GM21526 (cell line): ENCODE measurements at regions not wholly inside any gene's neighbourhood (a gene's known extent, or its start where the extent isn't known, plus 50 kb on each side); places are given as distances from the start of the nearest gene placed in this dataset.
"Not testable (repeated sequence)": the region's sequence is repeated elsewhere in the genome, so short reads cannot be mapped to it uniquely, and the experiment has no call there.

Source experiments
- ATAC-seq: cut with Tn5 transposase; IDR thresholded peaks from one replicate; pipeline ENCODE4 v1.9.1; 2021; ENCODE audit warnings: moderate library complexity; ENCODE audit not compliant: unreplicated experiment, low FRiP score

DNA sequence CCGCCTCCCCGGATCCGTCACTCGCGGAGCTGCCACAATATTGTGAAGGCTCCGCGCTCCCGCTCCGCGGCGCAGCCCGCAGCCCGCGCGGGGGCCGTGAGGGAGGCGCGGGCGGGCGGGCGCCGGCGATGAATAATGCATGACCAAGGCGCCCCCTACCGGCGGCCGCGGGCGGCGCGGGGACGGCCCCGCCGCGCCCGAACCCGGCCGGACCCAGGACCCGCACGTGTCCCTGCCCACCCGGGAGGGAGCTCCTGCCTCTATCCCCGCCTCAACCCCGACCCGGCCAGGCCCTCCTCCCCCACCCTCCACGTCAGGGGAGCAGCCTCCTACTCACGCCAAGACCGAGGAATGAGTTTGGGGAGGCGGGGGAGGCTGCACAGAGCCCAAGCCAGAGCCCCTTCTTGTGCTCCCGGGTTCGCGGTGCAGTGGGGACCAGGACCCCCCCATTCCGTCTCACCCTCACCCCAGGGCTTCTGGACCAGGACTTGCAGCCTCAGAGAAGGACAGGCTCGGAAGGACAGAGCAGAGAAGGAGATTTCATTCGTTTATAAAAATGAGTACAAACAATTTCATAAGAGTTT, 70.8 kb upstream of the CASZ1 start:
- no peak for ATAC-seq

- no peak for ATAC-seq
These were observed 71.6 kb upstream of the CASZ1 start for GRCh38 chr1:10867914-10868598.

DNA sequence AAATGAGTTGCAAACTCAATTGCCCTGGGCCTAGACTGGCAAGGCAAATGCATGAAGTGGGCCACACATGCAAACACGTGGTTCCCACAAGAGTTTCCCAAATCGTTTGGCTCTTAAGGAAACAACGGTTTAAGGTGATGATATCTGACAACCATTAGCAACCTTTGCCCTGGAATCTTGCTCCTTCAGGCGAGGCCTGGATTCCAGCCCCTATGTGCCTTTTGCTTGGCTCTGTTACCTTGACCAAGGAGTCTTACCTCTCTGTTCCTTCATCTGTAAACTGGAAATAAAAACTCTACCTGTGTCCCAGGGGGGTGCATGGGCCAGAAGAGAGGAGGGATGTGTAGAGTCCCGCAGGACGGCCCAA, 72.1 kb upstream of the CASZ1 start:
- no peak for ATAC-seq

DNA sequence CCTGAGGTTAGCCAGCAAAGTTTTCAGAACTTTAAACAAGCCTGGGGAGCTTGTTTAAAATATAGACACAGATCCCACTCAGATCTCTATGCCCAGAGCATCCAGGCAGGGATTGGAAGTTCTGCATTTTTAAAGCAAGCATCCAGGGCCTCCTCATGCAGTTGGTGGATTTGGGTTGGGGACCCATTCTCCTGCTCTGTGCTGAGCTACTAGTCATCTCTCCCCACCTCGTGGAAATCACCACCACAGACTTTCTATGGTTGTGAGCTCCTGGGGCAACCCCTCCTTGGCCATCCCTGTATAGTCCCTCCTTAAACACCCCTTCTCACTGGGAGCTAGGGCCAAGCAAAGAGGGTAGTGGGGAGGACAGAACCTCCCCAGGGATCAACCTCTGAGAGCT, 73.5 kb upstream of the CASZ1 start:
- no peak for ATAC-seq

DNA sequence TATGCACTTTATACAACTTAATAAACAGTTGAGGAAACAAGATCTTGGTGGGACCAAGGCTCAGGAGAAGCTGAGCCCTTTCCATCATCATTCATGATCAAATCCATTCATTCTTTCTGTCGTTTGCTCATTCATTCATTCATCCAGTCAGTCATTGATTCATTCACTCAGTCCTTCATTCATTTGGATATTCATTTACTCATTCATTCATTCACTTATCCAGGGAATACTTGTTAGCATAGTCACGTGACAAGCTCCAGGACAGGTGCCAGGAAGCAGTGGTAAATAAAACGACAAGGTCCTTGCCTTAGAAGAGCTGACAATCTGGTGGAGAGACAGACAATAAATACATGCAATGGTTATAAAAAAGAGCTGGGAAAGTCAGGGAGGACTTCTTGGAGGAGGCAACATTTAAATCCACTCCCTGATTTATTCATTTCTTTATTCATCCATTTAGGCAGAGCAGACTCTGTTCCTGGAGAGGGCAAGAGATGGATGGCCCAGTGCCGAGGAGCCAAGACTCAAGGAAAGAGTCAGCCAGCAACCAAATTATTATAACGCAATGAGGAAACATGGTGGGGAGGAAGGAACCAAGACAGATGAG, 74.1 kb upstream of the CASZ1 start:
- ATAC-seq = no peak

DNA sequence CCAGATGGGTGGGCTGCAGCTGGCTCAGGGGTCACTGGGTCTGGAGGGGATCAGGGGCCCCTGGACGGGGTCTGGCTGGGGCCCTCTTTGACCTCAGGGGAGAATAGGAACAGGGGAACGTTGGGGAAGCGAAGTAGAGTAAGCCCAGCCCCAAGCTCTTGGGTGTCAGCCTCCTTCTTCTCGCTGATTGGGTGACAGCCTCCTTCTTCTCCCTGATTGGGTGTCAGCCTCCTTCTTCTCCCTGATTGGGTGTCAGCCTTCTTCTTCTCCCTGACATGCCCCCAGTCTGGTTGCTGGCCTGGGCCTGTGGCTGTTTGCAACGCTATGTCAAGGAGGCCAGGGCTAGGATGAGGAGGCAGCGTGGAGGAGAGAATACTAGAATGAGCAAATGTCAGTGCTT, 76.7 kb upstream of the CASZ1 start:
- no peak for ATAC-seq

DNA sequence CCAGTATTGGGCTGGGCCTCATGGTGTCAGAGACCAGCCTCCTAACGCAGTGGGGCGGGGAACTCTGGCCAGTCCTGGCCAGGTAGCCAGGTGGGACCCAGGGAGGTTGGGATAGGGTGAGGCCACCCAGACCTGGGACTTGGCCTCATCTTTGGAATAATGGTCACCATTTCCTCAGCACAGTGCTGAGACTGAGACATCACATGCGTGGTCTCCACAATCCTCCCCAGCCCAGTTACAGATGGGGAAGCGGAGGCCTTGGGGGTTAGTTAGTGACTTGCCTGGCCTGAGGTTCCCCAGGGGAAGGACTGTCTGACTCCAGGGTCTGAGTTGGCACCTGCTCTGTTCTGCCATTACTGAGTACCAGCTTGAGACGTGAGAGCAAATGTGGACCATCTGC, 77.9 kb upstream of the CASZ1 start:
- no peak for ATAC-seq

DNA sequence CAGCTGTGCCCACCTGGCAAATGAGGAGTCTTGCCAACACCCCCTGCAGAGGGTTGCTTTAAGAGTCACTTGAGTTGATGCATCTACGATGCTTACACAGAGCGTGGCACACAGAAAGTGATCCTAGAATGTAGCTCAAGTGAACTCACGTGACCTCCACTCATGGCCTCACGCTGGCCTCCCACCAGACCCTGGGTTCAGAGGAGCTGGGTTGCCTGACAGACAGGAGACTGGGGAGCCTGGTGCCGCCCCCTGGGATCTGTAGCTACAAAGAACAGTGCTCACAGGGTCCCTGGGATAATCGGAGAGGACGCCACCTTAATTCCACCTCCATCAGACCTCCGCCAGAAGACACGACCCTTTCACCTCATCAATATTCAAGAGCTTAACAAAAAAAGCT, 81.4 kb upstream of the CASZ1 start:
- ATAC-seq = no peak

DNA sequence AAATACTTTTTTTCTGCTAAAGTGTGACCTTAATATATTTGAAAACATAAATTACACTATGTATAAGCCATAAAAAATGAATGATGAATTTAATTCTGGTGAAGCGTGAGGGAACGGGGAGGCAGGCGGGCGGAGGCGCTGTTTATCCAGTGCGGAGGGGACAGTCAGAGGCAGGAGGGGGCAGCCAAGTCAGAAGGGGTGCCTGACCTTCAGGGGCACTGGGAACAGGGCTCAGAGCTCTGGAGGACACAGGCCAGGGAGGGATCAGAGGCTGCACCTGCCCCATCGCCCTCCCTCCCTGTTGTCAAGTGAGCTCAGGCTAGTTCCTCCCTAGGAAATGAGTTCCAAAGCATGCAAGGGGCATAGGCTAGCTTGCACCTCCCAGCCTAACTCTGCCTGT, 82.0 kb upstream of the CASZ1 start:
- no peak for ATAC-seq

GRCh38 chr1:10880063-10880462, 83.6 kb upstream of the CASZ1 start:
- no peak for ATAC-seq

DNA sequence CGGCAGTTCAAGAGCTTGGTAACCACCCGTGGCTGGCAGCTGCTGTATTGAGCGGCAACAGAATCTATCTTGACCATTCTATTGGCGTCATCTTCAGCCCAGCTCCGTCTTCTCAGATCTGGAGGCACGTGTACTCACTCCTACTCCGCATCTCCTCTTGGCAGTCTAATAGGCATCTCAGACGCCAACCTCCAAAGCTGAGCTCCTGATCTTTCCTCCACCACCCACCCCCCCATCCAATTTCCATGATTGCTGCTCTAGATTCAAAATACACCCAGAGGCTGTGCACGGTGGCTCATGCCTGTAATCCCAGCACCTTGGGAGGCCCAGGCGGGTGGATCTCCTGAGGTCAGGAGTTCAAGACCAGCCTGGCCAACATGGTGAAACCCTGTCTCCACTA, 84.6 kb upstream of the CASZ1 start:
- ATAC-seq = no peak

DNA sequence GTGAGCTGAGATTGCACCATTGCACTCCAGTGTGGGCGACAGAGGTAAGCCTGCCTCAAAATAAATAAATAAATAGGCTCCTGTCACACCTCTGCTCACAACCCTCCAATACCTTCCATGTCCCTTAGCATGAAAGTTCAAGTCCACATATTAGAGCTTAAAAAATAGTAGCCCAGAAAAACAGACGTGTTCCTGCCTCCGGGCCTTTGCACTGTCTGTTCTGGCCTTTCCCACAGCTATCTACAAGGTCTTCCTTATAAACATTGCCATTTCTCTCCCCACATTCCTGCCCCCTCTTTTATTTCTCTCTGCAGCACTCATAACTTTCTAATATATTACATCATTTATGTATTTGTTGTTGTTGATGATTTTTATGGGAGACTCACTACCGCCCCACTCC, 85.6 kb upstream of the CASZ1 start:
- ATAC-seq = no peak

- not testable (repeated sequence) for ATAC-seq
These were observed 90.6 kb upstream of the CASZ1 start for GRCh38 chr1:10887032-10887431.

DNA sequence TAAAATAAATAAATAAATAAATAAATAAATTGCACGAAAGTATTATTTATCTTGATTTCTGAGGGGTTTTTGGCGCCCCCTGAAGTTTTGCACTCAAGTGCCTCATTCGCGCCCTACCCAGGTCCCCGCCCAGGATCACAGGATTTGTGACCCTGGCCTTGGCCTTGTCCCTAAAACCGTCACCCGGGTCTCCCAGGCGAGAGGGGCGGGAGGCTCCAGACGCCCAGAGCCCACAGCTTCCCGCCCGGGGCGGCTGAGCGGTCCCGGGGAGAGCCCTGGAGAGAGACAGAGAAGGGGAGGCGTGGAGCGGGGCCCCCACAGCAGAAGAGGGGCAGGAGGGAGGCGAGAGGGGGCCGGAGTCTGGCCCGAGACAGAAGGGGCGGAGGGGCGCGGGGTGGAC, 91.8 kb upstream of the CASZ1 start:
- no peak for ATAC-seq

GRCh38 chr1:10888791-10889649, 92.6 kb upstream of the CASZ1 start:
- no peak for ATAC-seq

GRCh38 chr1:10889650-10890353, 93.4 kb upstream of the CASZ1 start:
- no peak for ATAC-seq

DNA sequence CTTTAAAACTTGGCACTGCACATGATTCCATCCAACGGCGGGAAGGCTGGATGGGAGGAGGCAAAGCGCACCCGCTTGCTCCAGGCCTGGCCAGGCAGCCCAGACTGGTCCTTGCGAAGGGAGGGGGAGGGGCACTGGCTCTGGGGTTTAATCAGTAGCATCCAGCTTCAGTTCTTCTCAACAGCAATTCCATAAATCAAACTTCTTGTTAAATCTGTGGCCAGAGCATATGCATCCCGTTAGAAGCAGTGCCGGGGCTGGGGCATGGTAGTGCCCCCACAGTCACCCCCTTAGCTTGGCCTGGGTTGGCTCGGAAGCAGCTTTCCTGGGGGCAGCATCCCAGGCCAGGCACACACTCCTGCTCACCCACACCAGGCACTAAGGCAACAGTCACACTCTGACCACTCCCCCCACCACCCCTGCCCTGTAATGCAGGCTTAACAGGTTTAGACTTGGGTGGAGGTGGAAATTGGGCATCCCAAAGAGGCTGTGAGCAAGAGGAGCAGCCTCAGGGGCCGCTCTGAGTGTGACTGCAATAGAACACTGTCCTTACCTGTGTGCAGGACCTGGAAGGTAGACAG, 94.1 kb upstream of the CASZ1 start:
- ATAC-seq = no peak

DNA sequence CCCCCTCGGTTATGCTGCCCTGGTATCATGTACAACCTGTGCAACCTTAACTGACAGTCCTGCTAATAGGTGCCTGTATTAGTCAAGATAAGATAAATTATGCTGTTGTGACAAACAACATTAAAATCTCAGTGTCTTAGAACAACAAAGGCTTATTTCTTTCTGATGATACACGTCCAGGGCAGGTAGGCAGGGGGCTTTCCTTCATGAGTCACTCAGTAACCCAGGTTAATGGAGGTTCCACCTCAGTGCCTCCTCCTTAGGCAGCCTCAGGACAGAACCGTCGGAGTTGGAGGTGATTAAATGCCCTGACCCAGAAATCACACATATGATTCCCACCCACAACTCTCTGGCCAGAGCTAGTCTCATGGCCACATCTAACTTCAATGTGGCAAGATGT, 94.6 kb upstream of the CASZ1 start:
- ATAC-seq = no peak

DNA sequence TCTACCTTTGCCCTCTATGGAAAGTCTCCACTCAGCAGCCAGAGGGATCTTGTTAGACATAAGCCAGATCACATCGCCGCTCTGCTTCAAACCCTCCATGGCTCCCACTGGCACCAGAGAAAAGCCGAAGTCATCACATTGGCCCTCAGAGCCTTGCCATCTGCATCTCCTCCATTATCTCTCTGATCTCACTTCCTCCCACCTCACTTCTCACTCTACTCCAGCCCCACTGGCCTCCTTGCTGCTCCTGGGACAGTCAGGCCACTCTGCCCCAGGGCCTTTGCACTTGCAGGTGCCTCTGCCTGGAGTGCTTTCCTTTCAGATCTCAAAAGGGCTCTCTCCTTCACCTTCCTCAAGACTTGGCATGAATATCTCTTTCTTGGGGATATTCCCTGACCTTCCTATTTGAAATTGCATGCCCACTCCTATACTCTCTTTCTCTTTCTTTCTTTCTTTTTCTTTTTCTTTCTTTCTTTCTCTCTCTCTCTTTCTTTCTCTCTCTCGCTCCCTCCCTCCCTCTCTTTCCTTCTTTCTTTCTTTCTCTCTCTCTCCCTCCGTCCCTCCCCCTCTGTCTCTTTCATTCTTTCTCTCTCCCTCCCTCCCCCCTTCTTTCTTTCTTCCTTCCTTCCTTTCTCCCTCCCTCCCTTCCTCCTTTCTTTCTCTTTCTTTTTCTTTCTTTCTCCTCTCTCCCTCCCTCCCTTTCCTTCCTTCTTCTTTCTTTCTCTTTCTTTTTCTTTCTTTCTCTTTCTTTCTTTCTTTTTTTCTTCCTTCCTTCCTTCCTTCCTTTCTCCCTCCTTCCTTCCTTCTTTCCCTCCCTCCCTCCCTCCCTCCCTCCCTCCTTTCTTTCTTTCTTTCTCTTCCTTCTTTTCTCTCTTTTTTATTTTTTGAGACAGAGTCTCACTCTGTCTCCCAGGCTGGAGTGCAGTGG, 96.0 kb upstream of the CASZ1 start:
- no peak for ATAC-seq
